Caco-2 (cell line): ENCODE measurements at regions not wholly inside any gene's neighbourhood (a gene's known extent, or its start where the extent isn't known, plus 50 kb on each side); places are given as distances from the start of the nearest gene placed in this dataset.
"Not testable (repeated sequence)": the region's sequence is repeated elsewhere in the genome, so short reads cannot be mapped to it uniquely, and the experiment has no call there.

Source experiments
- BruUV-seq: library from RNA; stranded (reverse); fragments of 400-500 nt; replicated peaks from 2 replicates; lab custom pipeline; 2021; lab: Mats Ljungman, UMichigan
- CTCF ChIA-PET: fragments of 300-600 bp; sonication (Branson Sonifier 250); formaldehyde crosslinking; loops from one replicate; lab custom pipeline; 2022; ENCODE audit warnings: antibody characterized with exemption; lab: Charles Lee
- POLR2A ChIA-PET: fragments of 300-600 bp; sonication (Branson Sonifier 250); formaldehyde crosslinking; loops from one replicate; lab custom pipeline; 2022; ENCODE audit warnings: antibody characterized with exemption; lab: Charles Lee
- DNase-seq, 2 experiments: peaks; one replicate each; pipeline versions ENCODE4 v3.0.0 to v3.0.0-alpha.2; 2020 to 2022
- H3K27me3 ChIP-seq: replicated peaks from 2 replicates; pipeline ENCODE4 v1.6.0; 2011; ENCODE audit warnings: low read length; ENCODE audit not compliant: control insufficient read depth, insufficient read depth
- H3K36me3 ChIP-seq: 2 replicates; pipeline ENCODE4 v1.5.1; 2011; ENCODE audit warnings: low read length; ENCODE audit not compliant: control insufficient read depth, insufficient read depth
- H3K4me1 ChIP-seq: fragments of 250-450 bp; sonication (Bioruptor Pico); 2 replicates; pipeline ENCODE4 v1.5.1; 2020; ENCODE audit warnings: mild to moderate bottlenecking
- H3K4me3 ChIP-seq: 2 replicates; pipeline ENCODE4 v1.5.1; 2011; ENCODE audit warnings: low read depth, mild to moderate bottlenecking, control low read depth, low read length
- H3K9me3 ChIP-seq: fragments of 250-450 bp; sonication (Bioruptor Pico); 2 replicates; pipeline ENCODE4 v1.5.1; 2020; ENCODE audit warnings: mild to moderate bottlenecking, moderate library complexity
- H3K27ac Mint-ChIP-seq: one replicate; pipeline ENCODE4 v1.8.0; 2022; ENCODE audit warnings: mixed read lengths; ENCODE audit not compliant: unreplicated experiment
- H3K27me3 Mint-ChIP-seq: one replicate; pipeline ENCODE4 v1.8.0; 2022; ENCODE audit warnings: mixed read lengths; ENCODE audit not compliant: insufficient read depth, unreplicated experiment
- H3K36me3 Mint-ChIP-seq: one replicate; pipeline ENCODE4 v1.8.0; 2022; ENCODE audit warnings: mild to moderate bottlenecking, mixed read lengths; ENCODE audit not compliant: insufficient read depth, unreplicated experiment
- H3K4me1 Mint-ChIP-seq: one replicate; pipeline ENCODE4 v1.8.0; 2022; ENCODE audit warnings: low read depth, mixed read lengths; ENCODE audit not compliant: unreplicated experiment
- H3K4me3 Mint-ChIP-seq: one replicate; pipeline ENCODE4 v1.8.0; 2022; ENCODE audit warnings: mild to moderate bottlenecking, moderate library complexity, mixed read lengths; ENCODE audit not compliant: unreplicated experiment
- H3K9me3 Mint-ChIP-seq: one replicate; pipeline ENCODE4 v1.8.0; 2022; ENCODE audit warnings: mixed read lengths; ENCODE audit not compliant: unreplicated experiment
- CTCF ChIP-seq, 2 experiments: fragments of 200-600 bp in 1 of 2; IDR thresholded peaks; 1 replicate in 1 of 2; 2 replicates in 1 of 2; pipeline versions ENCODE4 v1.5.1 to v1.8.0; 2011 to 2022; ENCODE audit warnings: antibody characterized with exemption in 1 of 2, control low read depth in 1 of 2, inconsistent platforms in 1 of 2, low read depth in 1 of 2, low read length in 1 of 2, mild to moderate bottlenecking in 1 of 2, moderate library complexity in 1 of 2; ENCODE audit not compliant: insufficient read depth in 1 of 2, severe bottlenecking in 1 of 2, unreplicated experiment in 1 of 2
- intact Hi-C: fragments of 100-400 bp; cut with micrococcal nuclease; formaldehyde crosslinking; loops from one replicate; pipeline ENCODE4 v1.10.0; 2022; ENCODE audit not compliant: unreplicated experiment

- H3K9me3 ChIP-seq, BruUV-seq, DNase-seq, H3K4me3 ChIP-seq, H3K27ac Mint-ChIP-seq, H3K36me3 ChIP-seq, intact Hi-C loops, H3K4me1 ChIP-seq, CTCF ChIA-PET, H3K4me3 Mint-ChIP-seq, H3K27me3 ChIP-seq, H3K4me1 Mint-ChIP-seq, H3K9me3 Mint-ChIP-seq, POLR2A ChIA-PET, H3K27me3 Mint-ChIP-seq: not testable (repeated sequence)
- peaks cover 13% of the 10 kb centered on the region for H3K36me3 Mint-ChIP-seq
These were observed 51.5 kb downstream of the VPREB1 start for GRCh38 chr22:22296047-22296446.

GRCh38 chr22:22297159-22297793, 52.7 kb downstream of the VPREB1 start:
- intact Hi-C loops, CTCF ChIA-PET, H3K36me3 ChIP-seq, H3K4me1 ChIP-seq, H3K27me3 ChIP-seq, H3K4me1 Mint-ChIP-seq, DNase-seq, H3K9me3 ChIP-seq, BruUV-seq, POLR2A ChIA-PET, H3K27me3 Mint-ChIP-seq, H3K9me3 Mint-ChIP-seq: not testable (repeated sequence)
- peak overlapping the region; percentile 63 for H3K27ac Mint-ChIP-seq
- peak overlapping the region; percentile 83 for H3K4me3 Mint-ChIP-seq
- peak overlapping the region; percentile 67 for H3K4me3 ChIP-seq
- H3K36me3 Mint-ChIP-seq: peaks cover 15% of the 10 kb centered on the region

DNA sequence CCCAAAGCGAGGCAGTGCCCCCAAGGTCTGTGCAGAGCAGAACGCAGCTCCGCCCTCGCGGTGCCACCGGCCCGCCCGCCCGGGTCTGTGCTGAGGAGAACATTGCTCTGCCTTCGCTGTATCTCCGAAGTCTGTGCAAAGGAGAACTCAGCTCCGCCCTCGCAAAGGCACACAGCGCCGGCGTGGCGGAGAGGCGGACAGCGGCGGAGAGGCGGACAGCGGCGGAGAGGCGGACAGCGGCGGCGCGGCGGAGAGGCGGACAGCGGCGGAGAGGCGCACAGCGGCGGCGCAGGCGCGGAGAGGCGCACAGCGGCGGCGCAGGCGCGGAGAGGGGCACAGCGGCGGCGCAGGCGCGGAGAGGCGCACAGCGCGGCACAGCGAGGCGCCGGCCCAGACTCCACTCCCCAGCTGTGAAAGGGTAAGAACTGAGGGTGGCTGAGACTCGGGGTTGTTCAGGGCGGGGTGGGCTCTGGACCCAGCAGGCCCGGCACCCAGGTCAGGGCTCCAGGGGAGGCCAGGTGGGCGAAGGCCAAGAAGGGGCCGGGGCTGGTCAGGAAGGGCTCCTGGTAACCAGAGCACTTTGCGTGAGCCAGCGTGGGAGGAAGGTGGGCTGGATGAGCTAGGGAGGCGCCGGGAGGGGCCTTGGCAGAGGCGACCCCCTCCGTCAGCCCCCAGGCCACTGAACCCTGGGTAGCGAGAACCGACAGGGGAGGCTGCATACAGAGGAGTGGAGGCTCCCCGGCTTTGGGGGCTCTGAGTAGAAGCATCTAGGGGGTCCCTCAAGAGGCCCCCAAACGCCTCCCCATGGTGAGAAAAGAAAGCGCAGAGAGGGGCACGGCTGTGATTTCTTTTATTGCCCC, 53.4 kb downstream of the VPREB1 start:
- H3K9me3 ChIP-seq, CTCF ChIA-PET, H3K36me3 ChIP-seq, H3K4me1 Mint-ChIP-seq, H3K27me3 ChIP-seq, intact Hi-C loops, H3K27me3 Mint-ChIP-seq, H3K9me3 Mint-ChIP-seq, H3K4me1 ChIP-seq: not testable (repeated sequence)
- DNase-seq: peak; percentile 53 to 81
- Mint-ChIP-seq H3K4me3 (peak overlapping the region; percentile 83), H3K27ac (peak overlapping the region; percentile 63), H3K36me3 (peaks cover 17% of the 10 kb centered on the region)
- TSS peak; percentile 36 for BruUV-seq
- peak overlapping the region; percentile 67 for H3K4me3 ChIP-seq
- TF ChIP-seq CTCF (IDR thresholded peaks at IDR 0.05; ENCODE audit: insufficient read depth in 1 of 2, low read depth in 1 of 2, low read length in 1 of 2, severe bottlenecking in 1 of 2, unreplicated experiment in 1 of 2): peak; percentile 42 to 43
- POLR2A ChIA-PET: interaction anchor here (0.5 to 0.6 kb wide), 2 partner anchors 153 to 568 kb away, joined by 3 read pairs; no protein-coding TSS in a partner anchor

DNA sequence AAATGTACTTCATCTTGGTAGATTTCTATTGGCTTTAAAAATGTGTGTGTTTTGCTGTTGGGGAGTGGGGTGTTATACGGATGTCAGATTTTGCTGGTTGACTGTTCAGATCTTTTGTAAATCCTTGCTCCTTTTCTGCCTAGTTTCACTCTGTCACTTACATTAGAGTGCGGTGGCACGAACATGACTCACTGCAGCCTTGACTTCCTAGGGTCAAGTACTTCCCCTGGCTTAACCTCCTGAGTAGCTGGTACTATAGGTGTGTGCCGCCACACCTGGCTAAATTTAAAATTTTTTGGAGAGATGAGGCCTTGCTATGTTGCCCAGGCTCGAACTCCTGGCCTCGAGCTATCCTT, 54.0 kb downstream of the VPREB1 start:
- DNase-seq, H3K27me3 ChIP-seq, H3K4me1 Mint-ChIP-seq, CTCF ChIA-PET, intact Hi-C loops, H3K27me3 Mint-ChIP-seq, BruUV-seq, H3K9me3 Mint-ChIP-seq, H3K9me3 ChIP-seq, H3K36me3 ChIP-seq, H3K4me1 ChIP-seq: not testable (repeated sequence)
- peak overlapping the region; percentile 63 for H3K27ac Mint-ChIP-seq
- H3K4me3 Mint-ChIP-seq: peak overlapping the region; percentile 83
- H3K4me3 ChIP-seq: peak overlapping the region; percentile 59
- POLR2A ChIA-PET: interaction anchor here (0.5 to 0.6 kb wide), 2 partner anchors 152 to 567 kb away, joined by 3 read pairs; no protein-coding TSS in a partner anchor
- peaks cover 10% of the 10 kb centered on the region for H3K36me3 Mint-ChIP-seq

- intact Hi-C loops, H3K27me3 Mint-ChIP-seq, H3K4me1 ChIP-seq, H3K4me3 Mint-ChIP-seq, H3K9me3 ChIP-seq, H3K27me3 ChIP-seq, CTCF ChIA-PET, H3K4me3 ChIP-seq, H3K27ac Mint-ChIP-seq, H3K36me3 ChIP-seq, BruUV-seq, H3K9me3 Mint-ChIP-seq, POLR2A ChIA-PET, H3K4me1 Mint-ChIP-seq, DNase-seq: not testable (repeated sequence)
- peaks cover 22% of the 10 kb centered on the region for H3K36me3 Mint-ChIP-seq
These were observed 55.9 kb downstream of the VPREB1 start for GRCh38 chr22:22300511-22300910.

DNA sequence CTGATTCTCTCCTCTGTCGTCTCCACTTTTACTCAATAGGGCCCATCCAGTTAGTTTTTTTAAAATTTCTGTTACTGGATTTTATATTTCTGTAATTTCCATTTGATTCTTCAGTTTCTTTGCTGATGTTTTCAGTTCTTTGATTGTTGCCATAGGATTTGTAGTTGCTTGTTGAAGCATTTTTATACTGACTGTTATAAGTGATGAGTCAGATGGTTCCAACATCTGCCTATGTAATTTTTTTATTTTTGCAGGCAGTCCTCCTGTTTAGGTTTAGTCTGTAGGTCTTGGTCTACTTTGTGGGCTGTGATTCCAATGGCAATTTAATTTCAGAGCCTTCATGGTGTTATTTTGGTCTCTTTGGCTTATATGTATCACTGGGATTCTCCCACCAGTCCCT, 56.4 kb downstream of the VPREB1 start:
- H3K27ac Mint-ChIP-seq, CTCF ChIA-PET, BruUV-seq: not testable (repeated sequence)

More for the DNA sequence above, 56.4 kb downstream of the VPREB1 start:
- H3K9me3 ChIP-seq, H3K9me3 Mint-ChIP-seq, H3K4me3 Mint-ChIP-seq, H3K27me3 Mint-ChIP-seq, H3K36me3 ChIP-seq, H3K4me1 Mint-ChIP-seq, H3K27me3 ChIP-seq, H3K4me1 ChIP-seq, H3K4me3 ChIP-seq, intact Hi-C loops, DNase-seq, POLR2A ChIA-PET: not testable (repeated sequence)
- H3K36me3 Mint-ChIP-seq: peaks cover 26% of the 10 kb centered on the region
